ENCODE measurements at regions not wholly inside any gene's neighbourhood (a gene's known extent, or its start where the extent isn't known, plus 50 kb on each side); places are given as distances from the start of the nearest gene placed in this dataset.

DNA sequence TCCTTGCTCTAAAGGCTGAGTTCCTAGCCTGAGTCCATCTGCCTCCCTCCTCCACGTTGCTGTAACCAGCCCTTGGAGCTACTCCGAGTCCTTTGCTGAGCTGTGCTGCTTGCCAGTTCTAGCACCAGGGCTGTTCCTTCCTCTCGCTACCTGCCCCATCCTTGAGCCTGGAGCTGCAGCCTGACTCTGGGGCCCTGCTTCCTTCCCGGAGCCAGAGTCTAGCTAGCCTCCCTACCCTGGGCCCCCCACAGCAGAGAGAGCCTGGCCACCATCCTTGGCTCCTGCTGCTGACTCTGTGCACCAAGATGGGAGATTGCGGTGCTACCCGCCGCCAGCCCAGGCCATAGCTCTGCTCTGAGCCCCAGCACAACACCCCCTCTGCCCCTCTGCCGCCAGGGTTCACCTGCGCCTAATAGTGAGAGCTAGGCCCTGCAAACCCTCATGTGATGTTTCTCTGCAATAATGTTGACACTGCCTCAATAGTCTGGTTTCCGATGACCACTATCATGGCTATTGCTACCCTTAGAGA is 135.9 kb upstream of the ASB18 start:
- H3K4me1 Mint-ChIP-seq, result no peaks in the 10 kb centered on the region
- no peak for DNase-seq
- H3K27ac Mint-ChIP-seq, result no peak overlapping the region
- intact Hi-C loops (cut with micrococcal nuclease), result no loop called here
- H3K27me3 Mint-ChIP-seq, result no peaks in the 10 kb centered on the region
- no peak overlapping the region for H3K4me3 Mint-ChIP-seq
- H3K36me3 Mint-ChIP-seq (ENCODE audit: low read depth), result no peaks in the 10 kb centered on the region
- H3K9me3 Mint-ChIP-seq, result no peaks in the 10 kb centered on the region

DNA sequence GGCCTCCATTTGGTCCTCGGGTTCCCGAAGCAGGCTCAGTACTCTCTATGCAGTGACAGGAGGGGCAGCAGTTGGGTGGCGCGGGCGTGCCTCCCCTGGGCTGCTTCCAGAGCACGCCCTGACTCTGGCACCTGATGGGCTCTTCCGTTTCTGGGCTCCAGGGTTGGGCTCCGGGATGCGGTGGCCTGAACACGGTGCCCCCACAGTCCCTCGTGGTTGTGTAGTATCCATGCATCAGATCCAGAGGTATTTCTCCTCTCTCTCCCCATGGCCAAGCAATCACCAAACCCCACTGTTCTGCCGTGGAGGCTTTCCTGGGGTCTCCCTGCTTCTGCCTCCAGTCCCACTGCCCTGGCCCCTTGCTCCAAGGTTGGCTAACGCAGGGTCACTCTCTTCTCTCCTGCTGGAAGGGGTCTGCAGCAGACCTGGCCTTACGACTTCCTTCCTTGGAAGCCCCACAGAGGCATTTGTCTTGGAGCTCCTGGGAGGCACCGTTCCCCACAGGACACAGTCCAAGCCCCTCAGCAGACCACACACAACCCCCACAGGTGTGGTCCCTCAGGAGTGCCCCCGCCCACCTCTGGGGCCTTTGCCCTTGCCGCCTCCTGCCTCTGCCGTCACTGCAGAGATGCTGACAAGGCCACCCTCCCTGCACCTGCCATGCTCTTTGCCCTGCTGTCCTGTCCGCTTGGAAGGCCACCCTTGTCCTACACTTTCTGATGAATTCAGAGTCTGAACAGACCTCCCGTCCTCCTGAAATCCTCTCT is 136.6 kb upstream of the ASB18 start:
- Mint-ChIP-seq H3K27ac (no peak overlapping the region), H3K36me3 (ENCODE audit: low read depth) (no peaks in the 10 kb centered on the region), H3K27me3 (no peaks in the 10 kb centered on the region), H3K9me3 (no peaks in the 10 kb centered on the region), H3K4me1 (no peaks in the 10 kb centered on the region), H3K4me3 (no peak overlapping the region)
- no peak for DNase-seq
- intact Hi-C loops (cut with micrococcal nuclease), result no loop called here

DNA sequence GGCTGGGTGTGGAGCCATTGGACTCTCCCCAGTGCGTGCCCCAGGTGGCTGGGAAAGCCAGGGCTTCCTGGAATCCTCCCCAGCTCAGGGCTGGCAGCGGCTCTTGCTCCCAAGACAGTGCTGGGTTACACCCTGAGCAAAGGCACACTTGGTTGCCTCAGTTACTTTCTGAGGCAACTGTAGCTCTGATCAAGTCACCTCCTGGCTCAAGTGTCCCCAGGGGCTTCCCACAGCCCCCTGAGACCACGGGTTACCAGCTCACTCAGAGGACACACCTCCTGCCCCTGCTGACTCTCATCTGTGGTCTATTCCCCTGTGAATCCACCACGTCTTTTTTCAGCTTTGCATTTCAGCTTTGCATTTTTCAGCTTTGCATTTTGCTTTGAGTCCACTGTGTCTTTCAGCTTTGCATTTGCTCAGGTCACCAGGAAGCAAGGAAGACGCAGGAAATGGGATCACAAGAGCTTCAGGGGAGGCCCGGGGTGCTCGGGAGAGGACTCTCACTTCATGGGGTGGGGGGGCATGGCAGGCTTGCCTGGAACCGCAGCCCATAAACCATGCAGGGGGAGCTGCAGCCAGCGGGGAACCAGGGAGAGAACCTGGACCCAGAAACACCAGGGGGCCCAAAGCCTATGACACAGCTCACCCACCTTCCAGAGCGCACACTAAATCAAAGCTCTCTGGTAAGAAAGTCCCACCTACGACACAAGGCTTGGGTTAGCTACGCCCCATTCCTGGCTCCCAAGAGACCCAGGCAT is 138.0 kb upstream of the ASB18 start:
- no peak for DNase-seq
- H3K9me3 Mint-ChIP-seq, result no peaks in the 10 kb centered on the region
- no peak overlapping the region for H3K27ac Mint-ChIP-seq
- H3K4me1 Mint-ChIP-seq, result no peaks in the 10 kb centered on the region
- H3K27me3 Mint-ChIP-seq, result no peaks in the 10 kb centered on the region
- intact Hi-C loops (cut with micrococcal nuclease), result no loop called here
- H3K36me3 Mint-ChIP-seq (ENCODE audit: low read depth), result no peaks in the 10 kb centered on the region
- H3K4me3 Mint-ChIP-seq, result no peak overlapping the region

DNA sequence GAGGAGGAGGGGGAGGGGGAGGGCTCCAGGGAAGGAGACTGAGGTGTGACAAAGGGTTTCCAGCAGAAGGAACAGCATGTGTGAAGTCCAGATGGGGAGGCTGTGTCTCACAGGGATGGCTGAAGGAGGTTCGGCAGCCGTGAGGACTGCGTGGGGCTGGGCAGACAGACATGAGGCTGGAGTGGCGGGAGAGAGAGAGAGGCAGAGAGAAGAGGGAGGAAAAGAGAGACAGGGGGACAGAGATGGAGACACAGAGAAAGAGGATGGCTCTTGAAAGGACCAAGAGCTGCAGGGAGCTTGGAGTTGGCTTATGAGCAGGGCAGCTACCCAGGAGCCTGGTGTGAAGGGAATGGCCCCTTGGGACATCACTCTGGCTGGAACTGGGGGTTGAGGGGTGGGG is 138.9 kb upstream of the ASB18 start:
- H3K4me1 Mint-ChIP-seq, result no peaks in the 10 kb centered on the region
- no peak overlapping the region for H3K27ac Mint-ChIP-seq
- H3K9me3 Mint-ChIP-seq, result no peaks in the 10 kb centered on the region
- no peaks in the 10 kb centered on the region for H3K36me3 Mint-ChIP-seq (ENCODE audit: low read depth)
- H3K4me3 Mint-ChIP-seq, result no peak overlapping the region
- intact Hi-C loops (cut with micrococcal nuclease), result no loop called here
- H3K27me3 Mint-ChIP-seq, result no peaks in the 10 kb centered on the region
- no peak for DNase-seq

DNA sequence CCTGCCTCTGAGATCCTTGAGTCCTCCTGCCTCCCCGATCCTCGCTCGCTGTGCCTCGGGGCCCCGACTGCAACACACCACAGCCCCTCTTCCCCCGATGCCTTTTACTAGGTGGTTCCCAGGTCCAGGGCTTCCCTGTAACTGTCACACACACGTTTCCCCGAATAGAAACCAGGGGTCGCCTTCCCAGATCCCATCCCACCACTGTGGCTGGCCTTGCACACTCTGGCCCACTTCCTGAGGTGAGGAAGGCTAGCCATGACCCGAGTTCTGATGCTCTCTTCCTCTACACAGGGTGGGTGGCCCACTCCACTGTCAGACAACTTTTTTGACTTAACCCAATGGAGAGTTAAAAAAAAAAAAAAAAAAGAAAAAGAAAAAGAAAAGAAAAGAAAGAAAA is 139.6 kb upstream of the ASB18 start:
- peak; percentile 36 for DNase-seq
- H3K27me3 Mint-ChIP-seq, result no peaks in the 10 kb centered on the region
- H3K4me3 Mint-ChIP-seq, result no peak overlapping the region
- no peaks in the 10 kb centered on the region for H3K36me3 Mint-ChIP-seq (ENCODE audit: low read depth)
- no peak overlapping the region for H3K27ac Mint-ChIP-seq
- intact Hi-C loops (cut with micrococcal nuclease), result no loop called here
- H3K4me1 Mint-ChIP-seq, result no peaks in the 10 kb centered on the region
- H3K9me3 Mint-ChIP-seq, result no peaks in the 10 kb centered on the region

DNA sequence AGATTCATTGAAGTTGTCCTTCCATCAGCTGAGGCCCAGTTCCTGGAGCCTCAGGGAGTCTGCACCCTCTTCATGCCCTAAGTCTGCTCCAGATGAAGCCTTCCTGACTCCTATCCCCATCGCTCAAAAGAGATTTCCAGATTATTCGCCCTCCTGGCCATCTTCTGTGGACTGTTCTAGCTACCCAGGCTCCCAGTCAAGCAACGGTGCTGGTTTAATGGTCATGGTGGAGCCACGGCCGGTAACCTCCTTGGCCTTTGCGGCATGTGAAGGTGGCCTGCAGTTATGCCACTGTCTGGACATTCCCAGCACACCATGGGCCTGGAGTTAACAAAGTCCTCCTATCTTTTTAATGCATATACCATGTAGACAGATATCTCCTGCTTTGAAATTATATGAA is 140.1 kb upstream of the ASB18 start:
- DNase-seq, result peak; percentile 46
- Mint-ChIP-seq H3K27ac (no peak overlapping the region), H3K36me3 (ENCODE audit: low read depth) (no peaks in the 10 kb centered on the region), H3K4me3 (no peak overlapping the region), H3K27me3 (no peaks in the 10 kb centered on the region), H3K4me1 (no peaks in the 10 kb centered on the region), H3K9me3 (no peaks in the 10 kb centered on the region)
- intact Hi-C loops (cut with micrococcal nuclease), result no loop called here

DNA sequence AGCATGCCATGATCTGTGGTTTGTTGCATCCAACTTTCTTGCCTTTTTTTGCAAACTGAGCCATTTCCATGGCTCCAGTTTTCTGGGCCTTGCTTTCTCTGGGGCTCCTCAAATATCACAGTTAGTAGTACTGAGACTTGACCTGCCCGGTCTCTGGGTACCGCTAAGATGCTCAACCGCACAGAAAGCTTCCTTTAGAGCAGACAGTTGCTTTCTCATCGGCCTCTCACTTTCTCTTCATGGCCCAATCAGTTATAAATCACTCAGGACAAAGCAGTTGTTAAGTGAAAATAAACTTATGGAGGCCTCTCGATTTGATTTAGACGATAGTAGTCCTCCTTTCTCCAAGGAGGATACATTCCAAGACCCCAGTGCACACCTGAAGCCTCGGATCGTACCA is 141.2 kb upstream of the ASB18 start:
- no peaks in the 10 kb centered on the region for H3K36me3 Mint-ChIP-seq (ENCODE audit: low read depth)
- intact Hi-C loops (cut with micrococcal nuclease), result no loop called here
- H3K9me3 Mint-ChIP-seq, result no peaks in the 10 kb centered on the region
- H3K4me3 Mint-ChIP-seq, result no peak overlapping the region
- H3K27ac Mint-ChIP-seq, result no peak overlapping the region
- H3K4me1 Mint-ChIP-seq, result no peaks in the 10 kb centered on the region
- no peaks in the 10 kb centered on the region for H3K27me3 Mint-ChIP-seq
- DNase-seq, result no peak

DNA sequence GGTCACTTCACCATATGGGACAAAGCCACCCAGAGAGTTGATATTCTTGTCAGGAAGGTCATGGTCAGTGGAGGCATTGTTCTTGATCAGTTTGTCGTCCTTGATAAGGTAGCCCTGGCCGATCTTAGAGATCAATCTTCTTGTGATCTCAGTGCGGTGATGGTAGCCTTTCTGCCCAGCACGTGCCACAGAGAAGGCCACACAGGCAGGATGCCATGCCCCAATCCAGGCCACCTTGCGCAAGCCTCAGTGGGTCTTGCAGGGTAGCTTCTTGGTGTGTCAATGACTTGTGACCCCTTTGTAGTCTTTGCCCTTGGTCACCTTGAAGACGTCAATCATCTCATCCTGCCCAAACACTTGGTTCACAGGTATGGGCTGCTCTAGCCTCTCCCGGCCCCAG is 143.9 kb upstream of the ASB18 start:
- Mint-ChIP-seq H3K9me3 (peaks cover 6% of the 10 kb centered on the region), H3K27ac (no peak overlapping the region), H3K4me1 (no peaks in the 10 kb centered on the region), H3K4me3 (no peak overlapping the region), H3K36me3 (ENCODE audit: low read depth) (no peaks in the 10 kb centered on the region), H3K27me3 (no peaks in the 10 kb centered on the region)
- intact Hi-C loops (cut with micrococcal nuclease), result no loop called here
- no peak for DNase-seq

DNA sequence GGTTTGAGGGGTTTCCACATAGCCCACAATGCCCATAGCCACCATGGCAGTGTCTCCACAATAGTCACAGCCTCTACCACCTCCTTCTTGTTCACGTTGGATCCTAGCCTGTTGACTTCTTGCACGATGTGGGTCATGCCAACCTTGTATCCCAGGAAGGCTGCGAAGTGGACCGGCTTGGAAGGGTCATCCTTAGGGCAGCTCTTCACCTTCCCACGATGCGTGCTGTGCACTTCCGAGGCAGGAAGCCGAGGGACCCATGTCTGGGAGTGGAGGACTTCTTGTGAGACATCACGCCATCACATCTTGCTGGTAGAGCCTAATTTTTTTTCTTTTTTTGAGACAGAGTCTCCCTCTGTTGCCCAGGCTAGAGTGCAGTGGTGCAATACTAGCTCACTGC is 144.6 kb upstream of the ASB18 start:
- Mint-ChIP-seq H3K27ac (no peak overlapping the region), H3K36me3 (ENCODE audit: low read depth) (no peaks in the 10 kb centered on the region), H3K9me3 (peaks cover 6% of the 10 kb centered on the region), H3K27me3 (no peaks in the 10 kb centered on the region), H3K4me3 (no peak overlapping the region), H3K4me1 (no peaks in the 10 kb centered on the region)
- intact Hi-C loops (cut with micrococcal nuclease), result no loop called here
- no peak for DNase-seq

DNA sequence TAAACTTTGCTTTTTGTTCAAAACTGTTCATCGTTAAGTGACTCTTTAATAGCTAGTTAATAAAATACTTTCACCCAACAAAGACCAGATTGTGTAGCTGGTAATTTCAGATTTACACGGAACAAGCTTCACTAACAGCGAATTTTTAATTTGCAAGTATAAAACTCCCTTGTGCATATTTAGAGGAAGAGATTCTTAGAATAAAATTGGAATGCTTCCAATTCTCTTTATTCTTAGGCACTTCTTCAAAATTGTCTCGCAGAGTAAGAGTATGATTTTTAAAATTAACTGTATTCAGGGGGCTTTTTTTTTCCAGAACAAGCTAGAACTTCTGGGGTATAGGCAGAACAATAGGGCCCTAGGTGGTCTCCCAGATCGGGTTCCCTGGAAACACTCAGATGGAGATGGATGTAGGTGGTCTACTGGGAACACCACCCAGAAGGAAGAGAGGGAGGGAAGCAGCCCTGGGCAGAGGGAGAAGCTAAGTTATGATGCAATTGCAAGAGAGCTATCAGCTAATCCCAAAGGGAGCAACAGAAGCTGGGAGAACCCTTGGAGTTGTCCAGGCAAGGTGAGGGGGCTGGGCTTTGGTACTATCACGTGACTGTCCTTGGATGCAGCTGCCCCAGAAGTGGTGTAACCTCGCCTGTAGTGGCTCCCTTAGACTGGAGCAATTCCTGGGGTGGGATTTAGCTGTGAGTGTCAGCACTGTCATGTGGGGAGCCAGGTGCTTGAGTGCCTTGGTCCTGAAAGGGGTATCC is 151.7 kb upstream of the ASB18 start:
- H3K9me3 Mint-ChIP-seq, result peaks cover 6% of the 10 kb centered on the region

DNA sequence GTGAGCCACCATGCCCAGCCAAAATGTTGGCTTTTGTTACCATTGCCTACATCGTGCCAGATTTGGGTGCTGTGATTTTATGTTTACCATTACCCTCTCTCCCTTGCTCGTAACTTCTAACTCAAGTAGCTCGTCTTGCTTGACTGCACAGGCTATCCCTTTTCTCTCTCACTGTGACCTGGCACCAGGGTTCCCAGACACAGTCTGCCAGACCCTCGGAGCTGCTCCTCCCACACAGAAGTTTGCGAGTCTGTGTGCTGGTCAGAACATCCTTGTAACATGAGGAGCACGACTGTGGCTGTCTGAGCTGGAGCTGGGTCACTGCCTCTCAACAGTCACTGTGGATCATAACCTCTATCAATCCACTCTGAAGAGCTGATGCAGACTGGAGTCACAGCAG is 152.5 kb upstream of the ACKR3 start:
- no peak overlapping the region for H3K27ac Mint-ChIP-seq
- no peak for DNase-seq
- peaks cover 4% of the 10 kb centered on the region for H3K9me3 Mint-ChIP-seq
- intact Hi-C loops (cut with micrococcal nuclease), result no loop called here
- no peaks in the 10 kb centered on the region for H3K36me3 Mint-ChIP-seq (ENCODE audit: low read depth)
- H3K4me3 Mint-ChIP-seq, result no peak overlapping the region
- no peaks in the 10 kb centered on the region for H3K4me1 Mint-ChIP-seq
- H3K27me3 Mint-ChIP-seq, result no peaks in the 10 kb centered on the region

More for the DNA sequence above, 151.7 kb upstream of the ASB18 start:
- Mint-ChIP-seq H3K27me3 (no peaks in the 10 kb centered on the region), H3K36me3 (ENCODE audit: low read depth) (no peaks in the 10 kb centered on the region), H3K4me1 (no peaks in the 10 kb centered on the region), H3K4me3 (no peak overlapping the region), H3K27ac (no peak overlapping the region)
- intact Hi-C loops (cut with micrococcal nuclease), result no loop called here
- no peak for DNase-seq

DNA sequence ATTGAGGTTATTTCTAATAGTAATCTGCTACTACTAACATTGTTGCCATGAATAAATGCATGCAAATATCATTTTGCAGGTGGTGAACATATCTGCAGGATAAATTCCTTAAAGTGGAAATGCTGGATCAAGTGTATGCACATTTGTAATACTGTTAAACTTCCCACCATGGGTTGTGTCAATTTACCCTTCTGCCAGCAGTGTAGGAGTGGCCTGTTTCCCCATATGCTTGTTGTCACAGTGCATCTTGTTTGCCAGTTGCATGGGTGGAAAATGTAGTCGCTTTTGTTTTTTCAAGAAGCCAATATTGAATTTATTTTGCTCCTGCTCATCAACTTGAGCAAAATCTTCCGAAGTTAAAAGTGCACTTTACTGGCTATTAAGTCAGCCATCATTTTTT is 139.0 kb upstream of the ACKR3 start:
- no peaks in the 10 kb centered on the region for H3K9me3 Mint-ChIP-seq

DNA sequence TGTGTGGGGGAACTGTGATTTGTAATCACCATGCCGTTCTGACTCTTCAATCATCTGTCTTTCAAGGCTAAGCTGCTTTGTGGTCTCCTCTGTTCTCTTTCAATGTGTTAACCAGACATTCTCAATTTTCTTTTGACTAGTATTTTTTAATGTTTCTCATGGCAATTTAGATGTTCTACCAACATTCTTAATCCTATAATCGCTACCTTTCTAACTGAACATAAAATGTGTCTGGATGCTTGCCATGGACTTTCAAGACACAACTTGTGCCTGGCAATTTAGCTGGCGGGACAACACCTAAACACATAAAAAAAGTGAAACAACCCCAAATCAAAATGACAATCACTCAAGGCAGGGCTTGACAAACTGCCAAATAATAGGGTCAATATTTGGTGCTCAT is 135.0 kb upstream of the ACKR3 start:
- H3K9me3 Mint-ChIP-seq, result no peaks in the 10 kb centered on the region
- no peak overlapping the region for H3K27ac Mint-ChIP-seq
- intact Hi-C loops (cut with micrococcal nuclease), result no loop called here
- no peaks in the 10 kb centered on the region for H3K36me3 Mint-ChIP-seq (ENCODE audit: low read depth)
- no peak for DNase-seq
- peaks cover 11% of the 10 kb centered on the region for H3K27me3 Mint-ChIP-seq
- no peak overlapping the region for H3K4me3 Mint-ChIP-seq
- H3K4me1 Mint-ChIP-seq, result no peaks in the 10 kb centered on the region

More for the DNA sequence above, 139.0 kb upstream of the ACKR3 start:
- Mint-ChIP-seq H3K27me3 (peaks cover 11% of the 10 kb centered on the region), H3K4me1 (no peaks in the 10 kb centered on the region), H3K4me3 (no peak overlapping the region), H3K27ac (no peak overlapping the region), H3K36me3 (ENCODE audit: low read depth) (no peaks in the 10 kb centered on the region)
- no peak for DNase-seq
- intact Hi-C loops (cut with micrococcal nuclease), result no loop called here
